Panc1 (cell line): ENCODE measurements at regions not wholly inside any gene's neighbourhood (a gene's known extent, or its start where the extent isn't known, plus 50 kb on each side); places are given as distances from the start of the nearest gene placed in this dataset.

Experiments
- ATAC-seq: fragments of 200-7000 bp; cut with Tn5 transposase; 2 replicates; pipeline ENCODE4 v1.9.1; 2020; ENCODE audit warnings: mild to moderate bottlenecking, moderate library complexity
- BruUV-seq: library from RNA; stranded (reverse); fragments of 400-500 nt; replicated peaks from 2 replicates; lab custom pipeline; 2021; lab: Mats Ljungman, UMichigan
- CTCF ChIA-PET: fragments of 300-600 bp; sonication (Branson Sonifier 250); formaldehyde crosslinking; loops from one replicate; lab custom pipeline; 2022; ENCODE audit warnings: antibody characterized with exemption; lab: Charles Lee
- POLR2A ChIA-PET: fragments of 300-600 bp; sonication (Branson Sonifier 250); formaldehyde crosslinking; loops from one replicate; lab custom pipeline; 2022; ENCODE audit warnings: antibody characterized with exemption; lab: Charles Lee
- DNase-seq: peaks from one replicate; pipeline ENCODE4 v3.0.0-alpha.2; 2010; ENCODE audit warnings: low read depth, low spot score
- H3K27ac ChIP-seq: 2 replicates; pipeline ENCODE4 v1.5.1; 2011; ENCODE audit warnings: mild to moderate bottlenecking, low read length, inconsistent platforms
- H3K27me3 ChIP-seq: fragments of 200-500 bp; sonication (Bioruptor generic); 2 replicates; pipeline ENCODE4 v1.6.0; 2014; ENCODE audit warnings: low read length, inconsistent platforms; ENCODE audit not compliant: control insufficient read depth, insufficient read depth
- H3K36me3 ChIP-seq: fragments of 200-500 bp; sonication (Bioruptor generic); 2 replicates; pipeline ENCODE4 v1.5.1; 2014; ENCODE audit warnings: inconsistent platforms, mild to moderate bottlenecking, low read length, moderate library complexity; ENCODE audit not compliant: control insufficient read depth, insufficient read depth
- H3K4me1 ChIP-seq: 2 replicates; pipeline ENCODE4 v1.5.1; 2011; ENCODE audit warnings: inconsistent platforms, mild to moderate bottlenecking, low read length, moderate library complexity; ENCODE audit not compliant: control insufficient read depth, insufficient read depth
- H3K4me3 ChIP-seq, 2 experiments: 2 replicates each; pipeline ENCODE4 v1.5.1; 2011 to 2012; ENCODE audit warnings: low read depth in 2 of 2, low read length in 2 of 2, mild to moderate bottlenecking in 2 of 2, inconsistent platforms in 1 of 2, moderate library complexity in 1 of 2
- H3K9me3 ChIP-seq: fragments of 200-500 bp; sonication (Bioruptor generic); 2 replicates; pipeline ENCODE4 v1.5.1; 2014; ENCODE audit warnings: low read depth, mild to moderate bottlenecking, inconsistent platforms, low read length, moderate library complexity; ENCODE audit not compliant: control insufficient read depth, insufficient read depth
- CTCF ChIP-seq: fragments of 450-650 bp; IDR thresholded peaks from 2 replicates; pipeline ENCODE4 v1.5.1; 2017; ENCODE audit warnings: mild to moderate bottlenecking
- POLR2AphosphoS5 ChIP-seq: IDR thresholded peaks from 2 replicates; pipeline ENCODE4 v1.6.1; 2012; ENCODE audit warnings: mild to moderate bottlenecking, low read depth, low read length, moderate library complexity
- REST ChIP-seq, 2 experiments: IDR thresholded peaks; 2 replicates each; pipeline ENCODE4 v1.6.1; 2011 to 2012; ENCODE audit warnings: low read depth in 2 of 2, control low read depth in 1 of 2, low read length in 1 of 2, mild to moderate bottlenecking in 1 of 2, moderate library complexity in 1 of 2; ENCODE audit not compliant: insufficient read depth in 1 of 2
- SIN3A ChIP-seq: IDR thresholded peaks from 2 replicates; pipeline ENCODE4 v1.6.1; 2012; ENCODE audit warnings: low read depth, mild to moderate bottlenecking, low read length, moderate library complexity, borderline replicate concordance; ENCODE audit not compliant: insufficient read depth
- TCF7L2 ChIP-seq: IDR thresholded peaks from 2 replicates; pipeline ENCODE4 v1.6.1; 2011; ENCODE audit warnings: mild to moderate bottlenecking, low read depth, low read length, inconsistent platforms
- in situ Hi-C: cut with HindIII; loops from 2 replicates; pipeline ENCODE4 v1.10.0; 2016; ENCODE audit warnings: low sequenced_read_pairs, low pct_unique_long_range_greater_than_20kb
- intact Hi-C: fragments of 100-400 bp; cut with micrococcal nuclease; formaldehyde crosslinking; loops from one replicate; pipeline ENCODE4 v1.10.0; 2022; ENCODE audit not compliant: unreplicated experiment

- Histone ChIP-seq H3K9me3 (no peaks in the 10 kb centered on the region), H3K27me3 (no peaks in the 10 kb centered on the region), H3K4me3 (no peak overlapping the region), H3K36me3 (no peaks in the 10 kb centered on the region), H3K4me1 (peaks cover 10% of the 10 kb centered on the region), H3K27ac (no peak overlapping the region)
- ATAC-seq, result no peak
- TF ChIP-seq SIN3A (no peak), TCF7L2 (no peak), POLR2AphosphoS5 (no peak), REST (IDR thresholded peaks at IDR 0.05; ENCODE audit: insufficient read depth in 1 of 2, low read depth in 2 of 2, low read length in 1 of 2) (no peak), CTCF (no peak)
- no peak for DNase-seq
- no TSS peak for BruUV-seq
- CTCF ChIA-PET, result no interaction called here
- in situ Hi-C loops, result no loop called here
- POLR2A ChIA-PET, result no interaction called here
- intact Hi-C loops, result no loop called here
These were observed 86.4 kb downstream of the CEBPB start for GRCh38 chr20:50277064-50277415.

- H3K9me3 ChIP-seq, result no peaks in the 10 kb centered on the region
- H3K4me3 ChIP-seq, result no peak overlapping the region
- POLR2A ChIA-PET, result no interaction called here
- no TSS peak for BruUV-seq
- no peak for ATAC-seq
- no peaks in the 10 kb centered on the region for H3K36me3 ChIP-seq
- intact Hi-C loops (no loop called here), in situ Hi-C loops (no loop called here)
- peak overlapping the region; percentile 24; the same call in 1 of the 2 replicates for H3K27ac ChIP-seq
- CTCF ChIA-PET, result no interaction called here
- TF ChIP-seq POLR2AphosphoS5, result no peak
- no peak for TF ChIP-seq TCF7L2
- TF ChIP-seq REST (IDR thresholded peaks at IDR 0.05; ENCODE audit: insufficient read depth in 1 of 2, low read depth in 2 of 2, low read length in 1 of 2), result no peak
- no peak for TF ChIP-seq CTCF
- TF ChIP-seq SIN3A, result no peak
- no peak for DNase-seq
- H3K4me1 ChIP-seq, result peaks cover 10% of the 10 kb centered on the region
- H3K27me3 ChIP-seq, result no peaks in the 10 kb centered on the region
These were observed 87.1 kb downstream of the CEBPB start for GRCh38 chr20:50277460-50278376.
